GM23338 (cell line): ENCODE measurements at regions not wholly inside any gene's neighbourhood (a gene's known extent, or its start where the extent isn't known, plus 50 kb on each side); places are given as distances from the start of the nearest gene placed in this dataset.

ENCODE experiments used
- ATAC-seq: fragments of 200-7000 bp; cut with Tn5 transposase; 3 replicates; pipeline ENCODE4 v1.9.1; 2020
- DNase-seq: peaks from one replicate; pipeline ENCODE4 v3.0.0-alpha.2; 2015; ENCODE audit warnings: low spot score
- H2AFZ ChIP-seq: fragments of 200-600 bp; sonication (generic); 2 replicates; pipeline ENCODE4 v1.8.0; 2016; ENCODE audit warnings: antibody characterized with exemption, mild to moderate bottlenecking, moderate library complexity
- H3F3A ChIP-seq: fragments of 200-600 bp; sonication (generic); replicated peaks from 2 replicates; pipeline ENCODE4 v1.8.0; 2017; ENCODE audit warnings: antibody characterized with exemption, mixed run types, low read depth
- H3K27ac ChIP-seq: fragments of 200-600 bp; sonication (generic); 2 replicates; pipeline ENCODE4 v1.6.1; 2016; ENCODE audit warnings: low read depth
- H3K27me3 ChIP-seq: fragments of 200-600 bp; sonication (generic); 2 replicates; pipeline ENCODE4 v1.8.0; 2016; ENCODE audit warnings: mild to moderate bottlenecking, mixed run types, moderate library complexity; ENCODE audit not compliant: insufficient read depth
- H3K36me3 ChIP-seq: fragments of 200-600 bp; sonication (generic); 2 replicates; pipeline ENCODE4 v1.8.0; 2016; ENCODE audit warnings: mild to moderate bottlenecking; ENCODE audit not compliant: insufficient read depth
- H3K4me1 ChIP-seq: fragments of 200-600 bp; sonication (generic); 2 replicates; pipeline ENCODE4 v1.8.0; 2016; ENCODE audit warnings: mild to moderate bottlenecking, moderate library complexity; ENCODE audit not compliant: insufficient read depth
- H3K4me2 ChIP-seq: fragments of 200-600 bp; sonication (generic); 2 replicates; pipeline ENCODE4 v1.7.1; 2017; ENCODE audit warnings: mixed run types
- H3K4me3 ChIP-seq: fragments of 200-600 bp; sonication (generic); 2 replicates; pipeline ENCODE4 v1.6.1; 2016; ENCODE audit warnings: mixed run types
- H3K79me2 ChIP-seq: fragments of 200-600 bp; sonication (generic); replicated peaks from 2 replicates; pipeline ENCODE4 v1.8.0; 2017; ENCODE audit warnings: mild to moderate bottlenecking; ENCODE audit not compliant: insufficient read depth
- H3K9me2 ChIP-seq: fragments of 200-600 bp; sonication (generic); 2 replicates; pipeline ENCODE4 v1.8.0; 2017; ENCODE audit not compliant: insufficient read depth
- H4K20me1 ChIP-seq: fragments of 200-600 bp; sonication (generic); replicated peaks from 2 replicates; pipeline ENCODE4 v1.8.0; 2017; ENCODE audit warnings: mild to moderate bottlenecking; ENCODE audit not compliant: insufficient read depth
- H3K27ac Mint-ChIP-seq: 2 replicates; pipeline ENCODE4 v1.8.0; 2020; ENCODE audit warnings: inconsistent platforms, mild to moderate bottlenecking, moderate library complexity, mixed read lengths
- H3K27me3 Mint-ChIP-seq: 3 replicates; pipeline ENCODE4 v1.8.0; 2022; ENCODE audit warnings: low read depth, mild to moderate bottlenecking, moderate library complexity, mixed read lengths, inconsistent platforms; ENCODE audit not compliant: insufficient read depth, poor library complexity
- H3K36me3 Mint-ChIP-seq: 3 replicates; pipeline ENCODE4 v1.8.0; 2021; ENCODE audit warnings: low read depth, mild to moderate bottlenecking, inconsistent platforms, moderate library complexity, mixed read lengths
- H3K4me1 Mint-ChIP-seq: 3 replicates; pipeline ENCODE4 v1.8.0; 2020; ENCODE audit warnings: mild to moderate bottlenecking, inconsistent platforms, mixed read lengths
- H3K4me3 Mint-ChIP-seq: 3 replicates; pipeline ENCODE4 v1.8.0; 2021; ENCODE audit warnings: moderate library complexity, mild to moderate bottlenecking, inconsistent platforms, mixed read lengths
- H3K9me3 Mint-ChIP-seq: 3 replicates; pipeline ENCODE4 v1.8.0; 2020; ENCODE audit warnings: moderate library complexity, mild to moderate bottlenecking, inconsistent platforms, mixed read lengths
- CTCF ChIP-seq, 2 experiments: fragments of 200-600 bp in 1 of 2; sonication (generic) in 1 of 2; conservative IDR thresholded peaks; 2 replicates each; pipeline versions ENCODE4 v1.5.1 to v1.6.1; 2016 to 2017; ENCODE audit warnings: antibody characterized with exemption in 2 of 2, low read depth in 2 of 2, mild to moderate bottlenecking in 2 of 2, moderate library complexity in 1 of 2
- EZH2 ChIP-seq: fragments of 200-600 bp; sonication (generic); IDR thresholded peaks from one replicate; pipeline ENCODE4 v1.8.0; 2017; ENCODE audit warnings: antibody characterized with exemption, mild to moderate bottlenecking, low read depth; ENCODE audit not compliant: unreplicated experiment
- EZH2phosphoT487 ChIP-seq: fragments of 200-600 bp; sonication (generic); IDR thresholded peaks from one replicate; pipeline ENCODE4 v1.8.1; 2018; ENCODE audit warnings: antibody characterized with exemption; ENCODE audit not compliant: unreplicated experiment
- REST ChIP-seq: IDR thresholded peaks from one replicate; pipeline ENCODE4 v1.6.1; 2018; ENCODE audit warnings: antibody characterized with exemption; ENCODE audit not compliant: unreplicated experiment
- STAT1 ChIP-seq: IDR thresholded peaks from one replicate; pipeline ENCODE4 v1.6.1; 2016; ENCODE audit warnings: antibody characterized with exemption; ENCODE audit not compliant: unreplicated experiment
- ZNF331 ChIP-seq: fragments of 250-450 bp; sonication (Bioruptor Pico); IDR thresholded peaks from 2 replicates; pipeline ENCODE4 v1.5.0; 2020; ENCODE audit warnings: low read depth, mild to moderate bottlenecking, moderate library complexity
- ZNF462 ChIP-seq: fragments of 250-450 bp; sonication (Bioruptor Pico); IDR thresholded peaks from 2 replicates; pipeline ENCODE4 v1.5.0; 2020; ENCODE audit warnings: mild to moderate bottlenecking, moderate library complexity

- no peak for DNase-seq
- Histone ChIP-seq H3K4me1 (peaks cover 12% of the 10 kb centered on the region), H3K9me2 (peaks cover 21% of the 10 kb centered on the region), H2AFZ (no peak overlapping the region; the same call in 1 of the 2 replicates), H3K4me2 (no peak overlapping the region), H3K36me3 (no peaks in the 10 kb centered on the region), H4K20me1 (no peaks in the 10 kb centered on the region), H3K27ac (no peak overlapping the region), H3K79me2 (no peaks in the 10 kb centered on the region), H3K4me3 (no peak overlapping the region), H3F3A (no peaks in the 10 kb centered on the region), H3K27me3 (no peaks in the 10 kb centered on the region)
- Mint-ChIP-seq H3K27ac (no peak overlapping the region), H3K27me3 (no peaks in the 10 kb centered on the region), H3K4me1 (peaks cover 7% of the 10 kb centered on the region), H3K36me3 (no peaks in the 10 kb centered on the region), H3K4me3 (no peak overlapping the region), H3K9me3 (no peaks in the 10 kb centered on the region; the same call in 2 of the 3 replicates)
- peak; percentile 45; the same call in 2 of the 3 replicates for ATAC-seq
- no peak for TF ChIP-seq REST
- no peak for TF ChIP-seq STAT1
- TF ChIP-seq EZH2phosphoT487 = no peak
Observed at GRCh38 chr14:98725676-98726075, 546.3 kb downstream of the BCL11B start.

- Histone ChIP-seq H3K4me1 (peaks cover 12% of the 10 kb centered on the region), H3K9me2 (peaks cover 21% of the 10 kb centered on the region), H4K20me1 (no peaks in the 10 kb centered on the region), H3K27ac (no peak overlapping the region), H3K36me3 (no peaks in the 10 kb centered on the region), H3K79me2 (no peaks in the 10 kb centered on the region), H3K4me3 (no peak overlapping the region), H2AFZ (no peak overlapping the region), H3F3A (no peaks in the 10 kb centered on the region), H3K4me2 (no peak overlapping the region), H3K27me3 (no peaks in the 10 kb centered on the region)
- Mint-ChIP-seq H3K36me3 (no peaks in the 10 kb centered on the region), H3K9me3 (no peaks in the 10 kb centered on the region; the same call in 2 of the 3 replicates), H3K4me3 (no peak overlapping the region), H3K27me3 (no peaks in the 10 kb centered on the region), H3K4me1 (peaks cover 7% of the 10 kb centered on the region), H3K27ac (no peak overlapping the region)
- DNase-seq (no peak), ATAC-seq (no peak)
- TF ChIP-seq ZNF462 = no peak
- TF ChIP-seq EZH2 = no peak
- no peak for TF ChIP-seq CTCF (conservative IDR thresholded peaks at IDR 0.05; ENCODE audit: low read depth in 2 of 2)
- TF ChIP-seq ZNF331 (CRISPR knock-in tag) = no peak
Observed at GRCh38 chr14:98726585-98727405, 545.2 kb downstream of the BCL11B start.
